ENCODE measurements at regions not wholly inside any gene's neighbourhood (a gene's known extent, or its start where the extent isn't known, plus 50 kb on each side); places are given as distances from the start of the nearest gene placed in this dataset.

- Mint-ChIP-seq H3K27me3 (peaks cover 0 to 2% (median 0%) of the 10 kb centered on the region in 5 donors), H3K27ac (no peak overlapping the region), H3K9me3 (no peaks in the 10 kb centered on the region), H3K36me3 (no peaks in the 10 kb centered on the region), H3K4me3 (no peak overlapping the region), H3K4me1 (peaks cover 0 to 14% (median 12%) of the 10 kb centered on the region in 7 donors)
- POLR2A ChIA-PET: no interaction called here
- intact Hi-C loops (cut with micrococcal nuclease): no loop called here
- H3K4me1 ChIP-seq (ENCODE audit: control insufficient read depth in 2 of 2, insufficient read depth in 2 of 2, low read length in 2 of 2): no peaks in the 10 kb centered on the region
- H3K4me3 ChIP-seq (ENCODE audit: low read length): no peak overlapping the region
- H3K27ac ChIP-seq (ENCODE audit: low read depth, low read length): no peak overlapping the region
- H3K9me3 ChIP-seq (ENCODE audit: control insufficient read depth in 2 of 3, low read length in 3 of 3): no peaks in the 10 kb centered on the region
- CTCF ChIA-PET: interaction anchor here (0.7 kb wide), 1 partner anchor 21 kb away, joined by 5 read pairs; no protein-coding TSS in a partner anchor
- ATAC-seq (no peak), DNase-seq (no peak)
- no peaks in the 10 kb centered on the region for H3K36me3 ChIP-seq (ENCODE audit: control insufficient read depth in 2 of 3, insufficient read depth in 3 of 3, low read length in 3 of 3)
- no peaks in the 10 kb centered on the region for H3K27me3 ChIP-seq (ENCODE audit: control insufficient read depth in 2 of 2, insufficient read depth in 2 of 2, low read length in 2 of 2)
These were observed 64.5 kb upstream of the ANKRD1 start for GRCh38 chr10:90985321-90985933.

- Mint-ChIP-seq H3K27me3 (peaks cover 0 to 2% (median 0%) of the 10 kb centered on the region in 5 donors), H3K4me3 (no peak overlapping the region), H3K27ac (no peak overlapping the region), H3K9me3 (no peaks in the 10 kb centered on the region), H3K36me3 (no peaks in the 10 kb centered on the region), H3K4me1 (peaks cover 0 to 14% (median 12%) of the 10 kb centered on the region in 7 donors)
- no peaks in the 10 kb centered on the region for H3K27me3 ChIP-seq (ENCODE audit: control insufficient read depth in 2 of 2, insufficient read depth in 2 of 2, low read length in 2 of 2)
- no peak overlapping the region for H3K4me3 ChIP-seq (ENCODE audit: low read length)
- H3K36me3 ChIP-seq (ENCODE audit: control insufficient read depth in 2 of 3, insufficient read depth in 3 of 3, low read length in 3 of 3): no peaks in the 10 kb centered on the region
- no peaks in the 10 kb centered on the region for H3K4me1 ChIP-seq (ENCODE audit: control insufficient read depth in 2 of 2, insufficient read depth in 2 of 2, low read length in 2 of 2)
- no peak overlapping the region for H3K27ac ChIP-seq (ENCODE audit: low read depth, low read length)
- no peaks in the 10 kb centered on the region for H3K9me3 ChIP-seq (ENCODE audit: control insufficient read depth in 2 of 3, low read length in 3 of 3)
- intact Hi-C loops (cut with micrococcal nuclease): no loop called here
- ATAC-seq (no peak), DNase-seq (no peak)
- POLR2A ChIA-PET: no interaction called here
- CTCF ChIA-PET: no interaction called here
These were observed 65.4 kb upstream of the ANKRD1 start for GRCh38 chr10:90986136-90986760.

GRCh38 chr10:90986870-90987269 is 66.0 kb upstream of the ANKRD1 start:
- POLR2A ChIA-PET: no interaction called here
- Histone ChIP-seq H3K9me3 (ENCODE audit: control insufficient read depth in 2 of 3, low read length in 3 of 3) (no peaks in the 10 kb centered on the region), H3K27ac (ENCODE audit: low read depth, low read length) (no peak overlapping the region), H3K4me1 (ENCODE audit: control insufficient read depth in 2 of 2, insufficient read depth in 2 of 2, low read length in 2 of 2) (no peaks in the 10 kb centered on the region), H3K27me3 (ENCODE audit: control insufficient read depth in 2 of 2, insufficient read depth in 2 of 2, low read length in 2 of 2) (no peaks in the 10 kb centered on the region), H3K4me3 (ENCODE audit: low read length) (no peak overlapping the region), H3K36me3 (ENCODE audit: control insufficient read depth in 2 of 3, insufficient read depth in 3 of 3, low read length in 3 of 3) (no peaks in the 10 kb centered on the region)
- CTCF ChIA-PET: no interaction called here
- ATAC-seq (no peak), DNase-seq (no peak)
- intact Hi-C loops (cut with micrococcal nuclease): no loop called here
- peaks cover 0 to 14% (median 12%) of the 10 kb centered on the region in 7 donors for H3K4me1 Mint-ChIP-seq
- H3K27ac Mint-ChIP-seq: no peak overlapping the region
- H3K4me3 Mint-ChIP-seq: no peak overlapping the region
- H3K9me3 Mint-ChIP-seq: no peaks in the 10 kb centered on the region
- no peaks in the 10 kb centered on the region for H3K36me3 Mint-ChIP-seq
- H3K27me3 Mint-ChIP-seq: peaks cover 0 to 2% (median 0%) of the 10 kb centered on the region in 5 donors

GRCh38 chr10:90987383-90987782 is 66.5 kb upstream of the ANKRD1 start:
- ChIA-PET CTCF (no interaction called here), POLR2A (no interaction called here)
- Histone ChIP-seq H3K27ac (ENCODE audit: low read depth, low read length) (no peak overlapping the region), H3K9me3 (ENCODE audit: control insufficient read depth in 2 of 3, low read length in 3 of 3) (no peaks in the 10 kb centered on the region), H3K27me3 (ENCODE audit: control insufficient read depth in 2 of 2, insufficient read depth in 2 of 2, low read length in 2 of 2) (no peaks in the 10 kb centered on the region), H3K36me3 (ENCODE audit: control insufficient read depth in 2 of 3, insufficient read depth in 3 of 3, low read length in 3 of 3) (no peaks in the 10 kb centered on the region), H3K4me3 (ENCODE audit: low read length) (no peak overlapping the region), H3K4me1 (ENCODE audit: control insufficient read depth in 2 of 2, insufficient read depth in 2 of 2, low read length in 2 of 2) (no peaks in the 10 kb centered on the region)
- no peak overlapping the region for H3K4me3 Mint-ChIP-seq
- no peaks in the 10 kb centered on the region for H3K9me3 Mint-ChIP-seq
- intact Hi-C loops (cut with micrococcal nuclease): no loop called here
- H3K27ac Mint-ChIP-seq: no peak overlapping the region
- H3K36me3 Mint-ChIP-seq: no peaks in the 10 kb centered on the region
- H3K4me1 Mint-ChIP-seq: peaks cover 0 to 14% (median 12%) of the 10 kb centered on the region in 7 donors
- H3K27me3 Mint-ChIP-seq: peaks cover 0 to 2% (median 0%) of the 10 kb centered on the region in 5 donors
- ATAC-seq (no peak), DNase-seq (no peak)

- Mint-ChIP-seq H3K27ac (no peak overlapping the region), H3K9me3 (no peaks in the 10 kb centered on the region), H3K4me3 (no peak overlapping the region), H3K27me3 (peaks cover 0 to 4% (median 0%) of the 10 kb centered on the region in 5 donors), H3K4me1 (peaks cover 0 to 14% (median 12%) of the 10 kb centered on the region in 7 donors), H3K36me3 (no peaks in the 10 kb centered on the region)
- no peaks in the 10 kb centered on the region for H3K9me3 ChIP-seq (ENCODE audit: control insufficient read depth in 2 of 3, low read length in 3 of 3)
- no peaks in the 10 kb centered on the region for H3K4me1 ChIP-seq (ENCODE audit: control insufficient read depth in 2 of 2, insufficient read depth in 2 of 2, low read length in 2 of 2)
- DNase-seq (no peak), ATAC-seq (no peak)
- no peaks in the 10 kb centered on the region for H3K36me3 ChIP-seq (ENCODE audit: control insufficient read depth in 2 of 3, insufficient read depth in 3 of 3, low read length in 3 of 3)
- H3K27ac ChIP-seq (ENCODE audit: low read depth, low read length): no peak overlapping the region
- POLR2A ChIA-PET: no interaction called here
- no peaks in the 10 kb centered on the region for H3K27me3 ChIP-seq (ENCODE audit: control insufficient read depth in 2 of 2, insufficient read depth in 2 of 2, low read length in 2 of 2)
- intact Hi-C loops (cut with micrococcal nuclease): no loop called here
- no peak overlapping the region for H3K4me3 ChIP-seq (ENCODE audit: low read length)
- CTCF ChIA-PET: no interaction called here
These were observed 67.1 kb upstream of the ANKRD1 start for GRCh38 chr10:90988024-90988423.

- no peaks in the 10 kb centered on the region for H3K9me3 ChIP-seq (ENCODE audit: control insufficient read depth in 2 of 3, low read length in 3 of 3)
- CTCF ChIA-PET: interaction anchor here (0.7 kb wide), 1 partner anchor 23 kb away, joined by 3 read pairs; no protein-coding TSS in a partner anchor
- DNase-seq: no peak
- no peak for ATAC-seq
- intact Hi-C loops (cut with micrococcal nuclease): no loop called here
- no peaks in the 10 kb centered on the region for H3K9me3 Mint-ChIP-seq
- no peaks in the 10 kb centered on the region for H3K36me3 Mint-ChIP-seq
- H3K27me3 ChIP-seq (ENCODE audit: control insufficient read depth in 2 of 2, insufficient read depth in 2 of 2, low read length in 2 of 2): no peaks in the 10 kb centered on the region
- no peaks in the 10 kb centered on the region for H3K36me3 ChIP-seq (ENCODE audit: control insufficient read depth in 2 of 3, insufficient read depth in 3 of 3, low read length in 3 of 3)
- no peak overlapping the region for H3K4me3 Mint-ChIP-seq
- H3K4me1 Mint-ChIP-seq: peaks cover 0 to 10% (median 8%) of the 10 kb centered on the region in 7 donors
- H3K4me1 ChIP-seq (ENCODE audit: control insufficient read depth in 2 of 2, insufficient read depth in 2 of 2, low read length in 2 of 2): no peaks in the 10 kb centered on the region
- peaks cover 0 to 7% (median 0%) of the 10 kb centered on the region in 5 donors for H3K27me3 Mint-ChIP-seq
- H3K4me3 ChIP-seq (ENCODE audit: low read length): no peak overlapping the region
- H3K27ac ChIP-seq (ENCODE audit: low read depth, low read length): no peak overlapping the region
- POLR2A ChIA-PET: no interaction called here
- no peak overlapping the region for H3K27ac Mint-ChIP-seq
These were observed 67.9 kb upstream of the ANKRD1 start for GRCh38 chr10:90988802-90989201.

GRCh38 chr10:90989378-90989777 is 68.5 kb upstream of the ANKRD1 start:
- intact Hi-C loops (cut with micrococcal nuclease): no loop called here
- ChIA-PET CTCF (interaction anchor here (0.7 kb wide), 1 partner anchor 22 kb away, joined by 3 read pairs; no protein-coding TSS in a partner anchor), POLR2A (no interaction called here)
- no peaks in the 10 kb centered on the region for H3K36me3 ChIP-seq (ENCODE audit: control insufficient read depth in 2 of 3, insufficient read depth in 3 of 3, low read length in 3 of 3)
- H3K4me3 Mint-ChIP-seq: no peak overlapping the region
- H3K9me3 Mint-ChIP-seq: no peaks in the 10 kb centered on the region
- no peaks in the 10 kb centered on the region for H3K4me1 ChIP-seq (ENCODE audit: control insufficient read depth in 2 of 2, insufficient read depth in 2 of 2, low read length in 2 of 2)
- H3K4me1 Mint-ChIP-seq: peaks cover 0 to 4% (median 3%) of the 10 kb centered on the region in 7 donors
- H3K9me3 ChIP-seq (ENCODE audit: control insufficient read depth in 2 of 3, low read length in 3 of 3): no peaks in the 10 kb centered on the region
- H3K27me3 ChIP-seq (ENCODE audit: control insufficient read depth in 2 of 2, insufficient read depth in 2 of 2, low read length in 2 of 2): no peaks in the 10 kb centered on the region
- no peak overlapping the region for H3K4me3 ChIP-seq (ENCODE audit: low read length)
- peaks cover 0 to 13% (median 0%) of the 10 kb centered on the region in 5 donors for H3K27me3 Mint-ChIP-seq
- DNase-seq (no peak), ATAC-seq (no peak)
- no peak overlapping the region for H3K27ac ChIP-seq (ENCODE audit: low read depth, low read length)
- H3K27ac Mint-ChIP-seq: no peak overlapping the region
- H3K36me3 Mint-ChIP-seq: no peaks in the 10 kb centered on the region
